ENCODE measurements at regions not wholly inside any gene's neighbourhood (a gene's known extent, or its start where the extent isn't known, plus 50 kb on each side); places are given as distances from the start of the nearest gene placed in this dataset.

- dilution Hi-C loops (cut with HindIII; ENCODE audit: low sequenced_read_pairs, unreplicated experiment) = no loop called here
- no CpG with 5 or more reads among the region's 2 CpGs for WGBS, 2 experiments (ENCODE audit: extremely low coverage in 2 of 2, insufficient read length in 1 of 2)
- no peak overlapping the region for H4K91ac ChIP-seq (ENCODE audit: insufficient read depth, low read depth, low read length)
- no peak overlapping the region for H2AK5ac ChIP-seq (ENCODE audit: low read depth, low read length)
- no peak overlapping the region for H2BK5ac ChIP-seq (ENCODE audit: low read depth, low read length, poor library complexity, severe bottlenecking)
- H3K56ac ChIP-seq (ENCODE audit: extremely low read depth, insufficient read depth, low read length) = no peak overlapping the region
- H3K23ac ChIP-seq (ENCODE audit: low read depth, low read length) = no peak overlapping the region
- H3K9me3 ChIP-seq (ENCODE audit: control insufficient read depth, insufficient read depth, low read length) = peaks cover 26% of the 10 kb centered on the region
- no peak overlapping the region for H3K18ac ChIP-seq (ENCODE audit: low read depth, low read length)
- ATAC-seq (ENCODE audit: low read depth) (no peak), DNase-seq (no peak)
- H3K27ac ChIP-seq (ENCODE audit: insufficient read depth, low read length) = no peak overlapping the region
- no peak overlapping the region for H3K4me2 ChIP-seq (ENCODE audit: low read depth, low read length)
- H2BK120ac ChIP-seq (ENCODE audit: low read depth, low read length) = no peak overlapping the region
- H3K36me3 ChIP-seq (ENCODE audit: control insufficient read depth, insufficient read depth, low read length) = no peaks in the 10 kb centered on the region
- no peaks in the 10 kb centered on the region for H3K9me1 ChIP-seq (ENCODE audit: insufficient read depth, low read length)
- no TSS peak for BruUV-seq (replicated peaks)
- POLR2A ChIA-PET (ENCODE audit: unreplicated experiment) = no interaction called here
- no peak overlapping the region for H4K5ac ChIP-seq (ENCODE audit: low read depth, low read length)
- no peak overlapping the region for H3K14ac ChIP-seq (replicated peaks; ENCODE audit: low read depth, low read length)
- no peak overlapping the region for H3K4me3 ChIP-seq (ENCODE audit: insufficient read depth, low read depth, low read length)
- H3K9ac ChIP-seq (ENCODE audit: low read depth, low read length) = no peak overlapping the region
- no peak overlapping the region for H2AK9ac ChIP-seq (replicated peaks; ENCODE audit: low read depth, low read length, poor library complexity)
- CTCF ChIA-PET = no interaction called here
- no peaks in the 10 kb centered on the region for H3K27me3 ChIP-seq (ENCODE audit: control insufficient read depth, insufficient read depth, low read length)
- H4K8ac ChIP-seq (ENCODE audit: low read depth in 2 of 2, low read length in 2 of 2) = no peak overlapping the region
- TF ChIP-seq CHD1 (IDR thresholded peaks at IDR 0.05; ENCODE audit: low read depth, low read length) (no peak), FOS (IDR thresholded peaks at IDR 0.05; ENCODE audit: low read depth, low read length) (no peak), CTCF (conservative IDR thresholded peaks at IDR 0.05; ENCODE audit: low read depth, low read length) (no peak), RFX5 (IDR thresholded peaks at IDR 0.05; ENCODE audit: low read depth, low read length) (no peak), BHLHE40 (IDR thresholded peaks at IDR 0.05; ENCODE audit: low read depth, low read length) (no peak), RCOR1 (IDR thresholded peaks at IDR 0.05; ENCODE audit: insufficient replicate concordance, low read length) (no peak), ELK1 (IDR thresholded peaks at IDR 0.05; ENCODE audit: borderline replicate concordance, low read depth, low read length) (no peak), CEBPB (IDR thresholded peaks at IDR 0.05; ENCODE audit: low read depth, low read length) (no peak), RAD21 (IDR thresholded peaks at IDR 0.05; ENCODE audit: low read length) (no peak)
- H2AFZ ChIP-seq (replicated peaks; ENCODE audit: low read length, poor library complexity) = no peak overlapping the region
- H3K4ac ChIP-seq (ENCODE audit: low read depth, low read length) = no peak overlapping the region
- no peak overlapping the region for H2BK20ac ChIP-seq (ENCODE audit: low read depth, low read length)
- H2BK15ac ChIP-seq (ENCODE audit: low read depth, low read length) = no peak overlapping the region
- no peaks in the 10 kb centered on the region for H3K4me1 ChIP-seq (ENCODE audit: control insufficient read depth, insufficient read depth, low read length)
- no peaks in the 10 kb centered on the region for H3K79me1 ChIP-seq (ENCODE audit: low read depth in 1 of 2, low read length in 2 of 2)
- intact Hi-C loops (cut with micrococcal nuclease) = no loop called here
- in situ Hi-C loops (cut with MboI; ENCODE audit: low sequenced_read_pairs) = no loop called here
- H4K20me1 ChIP-seq (ENCODE audit: insufficient read depth, low read length) = no peaks in the 10 kb centered on the region
Observed at GRCh38 chr7:153930696-153931095, 121.5 kb upstream of the DPP6 start.
